Heart left ventricle (tissue), 16 donors: ENCODE measurements at regions not wholly inside any gene's neighbourhood (a gene's known extent, or its start where the extent isn't known, plus 50 kb on each side); places are given as distances from the start of the nearest gene placed in this dataset.

Experiments used
- ATAC-seq, 4 donors: fragments of 200-7000 bp; cut with Tn5 transposase; one replicate each; pipeline ENCODE4 v1.9.1; 2020 to 2022; ENCODE audit warnings: moderate library complexity in 4 of 4, mild to moderate bottlenecking in 3 of 4, moderate number of reproducible peaks in 1 of 4
- DNase-seq, 5 donors: peaks; one replicate each; pipeline ENCODE4 v3.0.0-alpha.2; 2020
- H3K27ac ChIP-seq, 12 donors: fragments of 200-600 bp; sonication (generic) in 4 of 12; one replicate each; pipeline versions ENCODE4 v1.5.0 to v1.8.0; 2016 to 2022; ENCODE audit warnings: mild to moderate bottlenecking in 2 of 12
- H3K27me3 ChIP-seq, 9 donors: fragments of 200-600 bp; sonication (generic) in 2 of 9; one replicate each; pipeline versions ENCODE4 v1.5.1 to v1.8.0; 2016 to 2022; ENCODE audit warnings: mild to moderate bottlenecking in 3 of 9
- H3K36me3 ChIP-seq, 9 donors: fragments of 200-600 bp; sonication (generic) in 2 of 9; one replicate each; pipeline versions ENCODE4 v1.5.0 to v1.8.0; 2018 to 2022; ENCODE audit warnings: mild to moderate bottlenecking in 2 of 9
- H3K4me1 ChIP-seq, 12 donors: fragments of 200-600 bp; sonication (generic) in 4 of 12; one replicate each; pipeline versions ENCODE4 v1.5.0 to v1.8.0; 2016 to 2022; ENCODE audit warnings: mild to moderate bottlenecking in 3 of 12
- H3K4me3 ChIP-seq, 12 donors: fragments of 200-600 bp; sonication (generic) in 4 of 12; one replicate each; pipeline versions ENCODE4 v1.5.0 to v1.8.0; 2017 to 2022; ENCODE audit warnings: mild to moderate bottlenecking in 9 of 12, moderate library complexity in 4 of 12
- H3K9me3 ChIP-seq, 12 donors: fragments of 200-600 bp; sonication (generic) in 4 of 12; one replicate each; pipeline versions ENCODE4 v1.5.0 to v1.8.0; 2016 to 2022; ENCODE audit warnings: mild to moderate bottlenecking in 1 of 12
- POLR2A ChIP-seq, 2 donors: fragments of 450-650 bp; IDR thresholded peaks; one replicate each; pipeline ENCODE4 v1.6.1; 2017; ENCODE audit warnings: antibody characterized with exemption in 2 of 2, mild to moderate bottlenecking in 2 of 2, moderate library complexity in 2 of 2
- WGBS, 4 donors: extraction: QIAGEN DNeasy Blood & Tissue Kit in 2 of 4; methylation state at CpG; one replicate each; pipeline versions ENCODE4 v1.1.5 to v1.1.7; 2013 to 2018; 5-methylcytosine and 5-hydroxymethylcytosine counted together
- intact Hi-C, 10 donors: fragments of 100-400 bp; cut with DNase I; formaldehyde crosslinking; loops; one replicate each; pipeline versions ENCODE4 v1.11.1 to v1.14.2; 2022
- TF ChIP-seq, protein P1 (sequence below), 12 donors: fragments of 200-600 bp; sonication (generic) in 4 of 12; IDR thresholded peaks; one replicate each; pipeline versions ENCODE4 v1.5.0 to v1.8.0; 2018 to 2022; ENCODE audit warnings: antibody characterized with exemption in 12 of 12, mild to moderate bottlenecking in 5 of 12
- donor health status: ischemic (EF 13 %, LVEDD 7.1; RV severe dilation, severe dysfunction).
- donor health status: healthy with polysubstance abuse.
- donor health status: DM: no; HTN: yes; CAD: no.
- donor health status: DM: no; HTN: no; CAD: no.
- donor health status: ischemic (EF 25% LVEDD 6.9; RV normal size, moderate dysfunction).
- donor health status: ischemic (EF 25% LVEDD 5.7; RV mildly dilated, moderate dysfunction).
- donor health status: healthy.
- donor health status: DM: yes; HTN: yes; CAD: no.
- donor health status: ischemic (EF 35%, LVEDD 5.7; RV mildly dilated, moderate dysfunction).
- donor health status: nonischemic (EF 11% LVEDD 7.7; RV severe dilation, severe dysfunction).
- donor health status: DM: yes; HTN: yes; CAD: no.
- donor health status: PGD.
- donor health status: ischemic (EF 29% LVEDD 5.4; RV normal size, mild dysfunction).
- donor health status: nonischemic (EF 23%, LVEDD 6.1; RV moderate dilation, normal function).

DNA sequence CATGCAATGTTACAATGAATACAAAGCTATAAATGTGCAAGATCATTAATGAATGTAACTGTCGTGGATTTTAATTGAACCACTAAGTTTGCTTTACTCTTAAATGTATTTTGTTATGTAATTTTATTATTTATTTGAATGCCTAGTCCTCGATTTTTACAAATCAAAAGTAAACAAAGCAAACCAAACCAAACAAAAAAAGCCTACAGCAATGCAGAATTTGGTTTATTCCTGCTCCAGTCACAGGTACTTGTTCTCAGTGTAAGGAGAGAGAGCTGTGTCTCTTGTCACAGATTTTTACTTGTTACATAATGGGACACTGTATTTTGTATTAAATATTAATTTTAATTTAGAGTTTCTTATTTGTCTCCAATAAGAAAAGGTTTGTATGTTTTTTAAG lies 584.3 kb upstream of the SLITRK6 start:
- H3K4me3 ChIP-seq = no peak overlapping the region
- no peaks in the 10 kb centered on the region for H3K36me3 ChIP-seq
- no peak for DNase-seq
- no peaks in the 10 kb centered on the region for H3K27me3 ChIP-seq
- 56 to 63% (median 59%) methylated on average over 2 of the region's 2 CpGs for WGBS, 4 donors
- no peaks in the 10 kb centered on the region for H3K4me1 ChIP-seq
- intact Hi-C loops = no loop called here
- ATAC-seq = no peak
- no peaks in the 10 kb centered on the region for H3K9me3 ChIP-seq
- no peak overlapping the region for H3K27ac ChIP-seq
- TF ChIP-seq, protein P1, sequence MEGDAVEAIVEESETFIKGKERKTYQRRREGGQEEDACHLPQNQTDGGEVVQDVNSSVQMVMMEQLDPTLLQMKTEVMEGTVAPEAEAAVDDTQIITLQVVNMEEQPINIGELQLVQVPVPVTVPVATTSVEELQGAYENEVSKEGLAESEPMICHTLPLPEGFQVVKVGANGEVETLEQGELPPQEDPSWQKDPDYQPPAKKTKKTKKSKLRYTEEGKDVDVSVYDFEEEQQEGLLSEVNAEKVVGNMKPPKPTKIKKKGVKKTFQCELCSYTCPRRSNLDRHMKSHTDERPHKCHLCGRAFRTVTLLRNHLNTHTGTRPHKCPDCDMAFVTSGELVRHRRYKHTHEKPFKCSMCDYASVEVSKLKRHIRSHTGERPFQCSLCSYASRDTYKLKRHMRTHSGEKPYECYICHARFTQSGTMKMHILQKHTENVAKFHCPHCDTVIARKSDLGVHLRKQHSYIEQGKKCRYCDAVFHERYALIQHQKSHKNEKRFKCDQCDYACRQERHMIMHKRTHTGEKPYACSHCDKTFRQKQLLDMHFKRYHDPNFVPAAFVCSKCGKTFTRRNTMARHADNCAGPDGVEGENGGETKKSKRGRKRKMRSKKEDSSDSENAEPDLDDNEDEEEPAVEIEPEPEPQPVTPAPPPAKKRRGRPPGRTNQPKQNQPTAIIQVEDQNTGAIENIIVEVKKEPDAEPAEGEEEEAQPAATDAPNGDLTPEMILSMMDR (IDR thresholded peaks at IDR 0.05) = no peak
- TF ChIP-seq POLR2A (IDR thresholded peaks at IDR 0.05) = no peak

DNA sequence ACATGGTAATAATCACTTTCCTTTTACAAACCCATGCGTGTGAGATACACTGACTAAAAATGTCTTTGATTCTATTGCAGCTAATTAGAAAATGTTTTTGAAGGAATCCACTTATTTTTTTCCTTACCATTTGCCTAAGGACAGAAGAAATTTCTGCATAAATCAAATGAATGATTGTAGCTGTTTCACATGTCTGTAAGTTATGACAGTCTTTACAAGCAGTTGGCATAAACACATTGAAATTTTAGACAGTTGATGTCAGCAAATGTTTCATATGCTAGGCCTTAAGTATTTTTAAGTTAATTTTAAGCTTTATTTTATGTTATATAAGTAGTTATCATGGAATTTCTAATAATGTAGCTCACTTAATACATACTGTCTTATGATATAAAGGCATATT lies 598.4 kb upstream of the SLITRK6 start:
- Histone ChIP-seq H3K4me3 (no peak overlapping the region), H3K27me3 (no peaks in the 10 kb centered on the region), H3K36me3 (no peaks in the 10 kb centered on the region), H3K4me1 (peaks cover 0 to 3% (median 0%) of the 10 kb centered on the region in 12 donors), H3K27ac (no peak overlapping the region), H3K9me3 (no peaks in the 10 kb centered on the region)
- ATAC-seq (no peak), DNase-seq (no peak)
- WGBS, 4 donors = 89 to 94% (median 92%) methylated on average over 1 of the region's 1 CpG
- TF ChIP-seq, protein P1 (IDR thresholded peaks at IDR 0.05) = no peak
- TF ChIP-seq POLR2A (IDR thresholded peaks at IDR 0.05) = no peak
- intact Hi-C loops = no loop called here

DNA sequence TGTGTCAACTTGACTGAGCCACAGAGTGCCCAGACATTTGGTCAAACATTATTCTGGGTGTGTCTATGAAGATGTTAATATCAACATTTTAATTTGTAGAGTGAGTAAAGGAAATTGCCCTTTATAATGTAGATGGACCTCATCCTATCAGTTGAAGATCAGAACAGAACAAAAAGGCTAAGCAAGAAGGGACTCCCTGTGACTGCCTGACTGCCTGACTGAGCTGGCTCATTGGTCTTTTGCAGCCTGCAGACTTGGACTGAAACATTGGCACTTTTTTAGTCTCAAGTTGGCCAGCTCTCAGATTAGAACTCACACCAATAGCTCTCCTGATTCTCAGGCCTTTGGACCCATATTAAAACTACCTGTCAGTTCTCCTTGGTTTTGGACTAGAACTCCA lies 600.4 kb upstream of the SLITRK6 start:
- Histone ChIP-seq H3K4me3 (no peak overlapping the region), H3K9me3 (no peaks in the 10 kb centered on the region), H3K4me1 (peaks cover 0 to 3% (median 0%) of the 10 kb centered on the region in 12 donors), H3K27me3 (no peaks in the 10 kb centered on the region), H3K36me3 (no peaks in the 10 kb centered on the region), H3K27ac (no peak overlapping the region)
- intact Hi-C loops = no loop called here
- no peak for ATAC-seq
- no peak for DNase-seq
- TF ChIP-seq POLR2A (IDR thresholded peaks at IDR 0.05) = no peak
- TF ChIP-seq, protein P1 (IDR thresholded peaks at IDR 0.05) = no peak

DNA sequence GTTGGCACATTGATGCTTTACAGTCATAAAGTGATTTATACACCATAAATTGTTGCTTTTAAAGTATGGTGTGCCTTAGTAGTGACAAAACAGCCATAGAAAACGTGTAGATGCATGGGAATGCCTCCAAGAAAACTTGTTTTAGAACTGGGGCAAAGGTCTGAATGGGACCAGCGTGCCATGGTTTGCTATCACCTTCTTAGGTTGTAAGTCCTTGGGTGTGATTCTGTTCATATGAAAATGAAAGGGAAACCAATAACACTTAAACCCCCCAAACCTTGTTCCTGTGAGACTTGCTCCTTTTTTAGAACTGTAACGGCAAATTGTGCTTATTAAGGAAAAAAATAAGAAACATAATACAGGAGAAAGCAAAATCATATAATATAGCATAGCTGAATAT lies 603.3 kb upstream of the SLITRK6 start:
- WGBS, 4 donors = 36 to 67% (median 50%) methylated on average over 3 of the region's 3 CpGs
- peak in 1 of 4 donors; percentile 41 for ATAC-seq
- TF ChIP-seq POLR2A (IDR thresholded peaks at IDR 0.05) = no peak
- TF ChIP-seq, protein P1 (IDR thresholded peaks at IDR 0.05) = no peak
- no peak for DNase-seq
- intact Hi-C loops = no loop called here
- no peak overlapping the region for H3K4me3 ChIP-seq
- no peaks in the 10 kb centered on the region for H3K9me3 ChIP-seq
- H3K36me3 ChIP-seq = no peaks in the 10 kb centered on the region
- no peaks in the 10 kb centered on the region for H3K27me3 ChIP-seq
- H3K27ac ChIP-seq = peak overlapping the region in 3 of 12 donors; percentile 19 to 66 (median 43)
- H3K4me1 ChIP-seq = peaks cover 0 to 3% (median 0%) of the 10 kb centered on the region in 12 donors
